ENCODE measurements at regions not wholly inside any gene's neighbourhood (a gene's known extent, or its start where the extent isn't known, plus 50 kb on each side); places are given as distances from the start of the nearest gene placed in this dataset.

GRCh38 chr1:229938551-229938950 is 128.5 kb upstream of the GALNT2 start:
- Histone ChIP-seq H3K27me3 (ENCODE audit: insufficient read depth, poor library complexity, severe bottlenecking) (peaks cover 3% of the 10 kb centered on the region), H3K27ac (replicated peaks) (no peak overlapping the region), H3K4me3 (replicated peaks; ENCODE audit: insufficient read depth, low read length) (no peak overlapping the region)
- TF ChIP-seq POLR2AphosphoS5 (IDR thresholded peaks at IDR 0.05; ENCODE audit: low read depth) (no peak), CTCF (IDR thresholded peaks at IDR 0.05; ENCODE audit: insufficient read depth, low read length) (no peak), GABPA (IDR thresholded peaks at IDR 0.05; ENCODE audit: low read depth) (no peak), SPI1 (IDR thresholded peaks at IDR 0.05; ENCODE audit: borderline replicate concordance, low read depth) (no peak), REST (IDR thresholded peaks at IDR 0.05; ENCODE audit: insufficient replicate concordance, low read depth) (no peak)
- no peak for DNase-seq (ENCODE audit: low read depth in 1 of 2, low spot score in 1 of 2)

GRCh38 chr1:229940684-229941083 is 126.4 kb upstream of the GALNT2 start:
- TF ChIP-seq SPI1 (IDR thresholded peaks at IDR 0.05; ENCODE audit: borderline replicate concordance, low read depth) (no peak), REST (IDR thresholded peaks at IDR 0.05; ENCODE audit: insufficient replicate concordance, low read depth) (no peak)
- no peak for DNase-seq (ENCODE audit: low read depth in 1 of 2, low spot score in 1 of 2)
- Histone ChIP-seq H3K27ac (replicated peaks) (no peak overlapping the region), H3K4me3 (replicated peaks; ENCODE audit: insufficient read depth, low read length) (no peak overlapping the region), H3K27me3 (ENCODE audit: insufficient read depth, poor library complexity, severe bottlenecking) (peaks cover 3% of the 10 kb centered on the region)

GRCh38 chr1:229941160-229941559 is 125.9 kb upstream of the GALNT2 start:
- H3K27me3 ChIP-seq (ENCODE audit: insufficient read depth, poor library complexity, severe bottlenecking): peaks cover 3% of the 10 kb centered on the region
- TF ChIP-seq POLR2AphosphoS5 (IDR thresholded peaks at IDR 0.05; ENCODE audit: low read depth) (no peak), SPI1 (IDR thresholded peaks at IDR 0.05; ENCODE audit: borderline replicate concordance, low read depth) (no peak), REST (IDR thresholded peaks at IDR 0.05; ENCODE audit: insufficient replicate concordance, low read depth) (no peak), GABPA (IDR thresholded peaks at IDR 0.05; ENCODE audit: low read depth) (no peak), CTCF (IDR thresholded peaks at IDR 0.05; ENCODE audit: insufficient read depth, low read length) (no peak)
- H3K27ac ChIP-seq (replicated peaks): no peak overlapping the region
- no peak for DNase-seq (ENCODE audit: low read depth in 1 of 2, low spot score in 1 of 2)
- no peak overlapping the region for H3K4me3 ChIP-seq (replicated peaks; ENCODE audit: insufficient read depth, low read length)

GRCh38 chr1:229941831-229942230 is 125.2 kb upstream of the GALNT2 start:
- peaks cover 3% of the 10 kb centered on the region for H3K27me3 ChIP-seq (ENCODE audit: insufficient read depth, poor library complexity, severe bottlenecking)
- TF ChIP-seq POLR2AphosphoS5 (IDR thresholded peaks at IDR 0.05; ENCODE audit: low read depth) (no peak), GABPA (IDR thresholded peaks at IDR 0.05; ENCODE audit: low read depth) (no peak)
- H3K27ac ChIP-seq (replicated peaks): no peak overlapping the region
- no peak overlapping the region for H3K4me3 ChIP-seq (replicated peaks; ENCODE audit: insufficient read depth, low read length)
- DNase-seq (ENCODE audit: low read depth in 1 of 2, low spot score in 1 of 2): no peak

Data from HL-60 (cell line).